ENCODE measurements at regions not wholly inside any gene's neighbourhood (a gene's known extent, or its start where the extent isn't known, plus 50 kb on each side); places are given as distances from the start of the nearest gene placed in this dataset.
"Not testable (repeated sequence)": the region's sequence is repeated elsewhere in the genome, so short reads cannot be mapped to it uniquely, and the experiment has no call there.

DNA sequence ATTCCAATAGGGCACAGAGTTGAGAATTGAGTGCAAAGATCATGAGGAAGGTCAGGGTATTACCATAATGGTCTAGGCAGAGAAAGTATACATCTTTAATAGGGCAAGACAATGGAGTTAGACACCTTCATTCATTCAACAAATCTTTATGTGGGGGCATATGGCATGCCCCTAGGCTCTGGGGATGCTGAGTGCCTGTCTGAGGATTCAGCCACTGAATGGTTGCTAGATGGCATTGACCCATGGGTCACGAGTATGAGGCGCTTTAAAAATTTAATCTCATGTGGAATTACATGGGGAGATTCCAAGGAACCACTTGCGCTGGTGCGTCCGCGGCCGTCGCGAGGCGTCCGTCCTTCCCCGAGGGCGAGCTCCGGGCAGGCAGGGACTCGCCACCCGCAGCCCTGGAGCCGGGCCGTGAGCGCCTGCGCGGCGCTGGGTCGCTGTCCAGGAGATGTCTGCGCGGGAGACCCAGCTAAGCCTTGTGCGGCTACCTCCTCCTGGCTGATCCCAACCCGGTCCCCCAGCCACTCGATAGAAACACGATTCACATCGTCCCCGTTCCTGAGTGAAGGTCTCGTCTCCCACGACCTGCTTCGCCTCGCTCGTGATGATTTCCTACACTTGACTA lies 152.1 kb upstream of the ZNF322 start:
- TF ChIP-seq, protein P1, sequence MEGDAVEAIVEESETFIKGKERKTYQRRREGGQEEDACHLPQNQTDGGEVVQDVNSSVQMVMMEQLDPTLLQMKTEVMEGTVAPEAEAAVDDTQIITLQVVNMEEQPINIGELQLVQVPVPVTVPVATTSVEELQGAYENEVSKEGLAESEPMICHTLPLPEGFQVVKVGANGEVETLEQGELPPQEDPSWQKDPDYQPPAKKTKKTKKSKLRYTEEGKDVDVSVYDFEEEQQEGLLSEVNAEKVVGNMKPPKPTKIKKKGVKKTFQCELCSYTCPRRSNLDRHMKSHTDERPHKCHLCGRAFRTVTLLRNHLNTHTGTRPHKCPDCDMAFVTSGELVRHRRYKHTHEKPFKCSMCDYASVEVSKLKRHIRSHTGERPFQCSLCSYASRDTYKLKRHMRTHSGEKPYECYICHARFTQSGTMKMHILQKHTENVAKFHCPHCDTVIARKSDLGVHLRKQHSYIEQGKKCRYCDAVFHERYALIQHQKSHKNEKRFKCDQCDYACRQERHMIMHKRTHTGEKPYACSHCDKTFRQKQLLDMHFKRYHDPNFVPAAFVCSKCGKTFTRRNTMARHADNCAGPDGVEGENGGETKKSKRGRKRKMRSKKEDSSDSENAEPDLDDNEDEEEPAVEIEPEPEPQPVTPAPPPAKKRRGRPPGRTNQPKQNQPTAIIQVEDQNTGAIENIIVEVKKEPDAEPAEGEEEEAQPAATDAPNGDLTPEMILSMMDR (IDR thresholded peaks at IDR 0.05): not testable (repeated sequence)
- TF ChIP-seq POLR2AphosphoS5 (IDR thresholded peaks at IDR 0.05); POLR2A (IDR thresholded peaks at IDR 0.05; ENCODE audit: low read depth); EP300 (IDR thresholded peaks at IDR 0.05): not testable (repeated sequence)
